ENCODE measurements at regions not wholly inside any gene's neighbourhood (a gene's known extent, or its start where the extent isn't known, plus 50 kb on each side); places are given as distances from the start of the nearest gene placed in this dataset.

- intact Hi-C loops (cut with DNase I) = no loop called here
- 23 to 44% (median 35%) methylated on average over 5 of the region's 5 CpGs for WGBS, 4 donors
Measured at GRCh38 chr9:31390403-31391025, 993.9 kb upstream of the ACO1 start.

GRCh38 chr9:31393240-31393639 lies 991.2 kb upstream of the ACO1 start:
- ATAC-seq (no peak), DNase-seq (no peak)
- H3K4me3 ChIP-seq = no peak overlapping the region
- H3K27me3 ChIP-seq = no peaks in the 10 kb centered on the region
- H3K36me3 ChIP-seq = no peaks in the 10 kb centered on the region
- TF ChIP-seq CTCF (IDR thresholded peaks at IDR 0.05) (no peak), POLR2A (IDR thresholded peaks at IDR 0.05) (no peak)
- no peak overlapping the region for H3K27ac ChIP-seq
- peaks cover 0 to 14% (median 5%) of the 10 kb centered on the region in 12 donors for H3K4me1 ChIP-seq
- no peaks in the 10 kb centered on the region for H3K9me3 ChIP-seq
- intact Hi-C loops (cut with DNase I) = no loop called here

More at GRCh38 chr9:31390403-31391025, 993.9 kb upstream of the ACO1 start:
- ATAC-seq (no peak), DNase-seq (no peak)
- Histone ChIP-seq H3K36me3 (no peaks in the 10 kb centered on the region), H3K27me3 (no peaks in the 10 kb centered on the region), H3K27ac (no peak overlapping the region), H3K9me3 (no peaks in the 10 kb centered on the region), H3K4me1 (peaks cover 0 to 14% (median 5%) of the 10 kb centered on the region in 12 donors), H3K4me3 (no peak overlapping the region)
- TF ChIP-seq CTCF (IDR thresholded peaks at IDR 0.05) = no peak
- no peak for TF ChIP-seq POLR2A (IDR thresholded peaks at IDR 0.05)

- WGBS, 4 donors = 7 to 27% (median 11%) methylated on average over 2 of the region's 2 CpGs
Measured at GRCh38 chr9:31394015-31394473, 990.4 kb upstream of the ACO1 start.

GRCh38 chr9:31412081-31412480 lies 972.4 kb upstream of the ACO1 start:
- Histone ChIP-seq H3K4me3 (no peak overlapping the region), H3K4me1 (no peaks in the 10 kb centered on the region), H3K27me3 (no peaks in the 10 kb centered on the region), H3K9me3 (peaks cover 0 to 4% (median 0%) of the 10 kb centered on the region in 12 donors), H3K27ac (no peak overlapping the region), H3K36me3 (no peaks in the 10 kb centered on the region)
- intact Hi-C loops (cut with DNase I) = no loop called here
- ATAC-seq (no peak), DNase-seq (no peak)
- TF ChIP-seq POLR2A (IDR thresholded peaks at IDR 0.05) (no peak), CTCF (IDR thresholded peaks at IDR 0.05) (no peak)

More at GRCh38 chr9:31394015-31394473, 990.4 kb upstream of the ACO1 start:
- H3K36me3 ChIP-seq = no peaks in the 10 kb centered on the region
- peaks cover 0 to 14% (median 5%) of the 10 kb centered on the region in 12 donors for H3K4me1 ChIP-seq
- ATAC-seq = no peak
- H3K27me3 ChIP-seq = no peaks in the 10 kb centered on the region
- no peaks in the 10 kb centered on the region for H3K9me3 ChIP-seq
- DNase-seq = no peak
- no peak overlapping the region for H3K4me3 ChIP-seq
- H3K27ac ChIP-seq = no peak overlapping the region
- intact Hi-C loops (cut with DNase I) = no loop called here
- TF ChIP-seq POLR2A (IDR thresholded peaks at IDR 0.05) = no peak
- no peak for TF ChIP-seq CTCF (IDR thresholded peaks at IDR 0.05)
